ENCODE measurements at regions not wholly inside any gene's neighbourhood (a gene's known extent, or its start where the extent isn't known, plus 50 kb on each side); places are given as distances from the start of the nearest gene placed in this dataset.

GRCh38 chr12:93204896-93205295 lies 172.8 kb upstream of the NUDT4 start:
- peaks cover 3% of the 10 kb centered on the region; the same call in 1 of the 3 replicates for H3K4me1 Mint-ChIP-seq
- no peak for TF ChIP-seq CREB1 (CRISPR knock-in tag; IDR thresholded peaks at IDR 0.05; ENCODE audit: low read depth)
- no peak for TF ChIP-seq REST (IDR thresholded peaks at IDR 0.05; ENCODE audit: unreplicated experiment)
- no peak for TF ChIP-seq STAT1 (IDR thresholded peaks at IDR 0.05; ENCODE audit: unreplicated experiment)
- TF ChIP-seq CTCF (conservative IDR thresholded peaks at IDR 0.05; ENCODE audit: low read depth in 2 of 2): no peak
- no peak for TF ChIP-seq ZNF462 (CRISPR knock-in tag; IDR thresholded peaks at IDR 0.05)
- TF ChIP-seq EZH2phosphoT487 (IDR thresholded peaks at IDR 0.05; ENCODE audit: unreplicated experiment): no peak
- TF ChIP-seq EZH2 (IDR thresholded peaks at IDR 0.05; ENCODE audit: low read depth, unreplicated experiment): no peak
- no peak for TF ChIP-seq JUNB (IDR thresholded peaks at IDR 0.05; ENCODE audit: unreplicated experiment)
- TF ChIP-seq NANOG (IDR thresholded peaks at IDR 0.05; ENCODE audit: borderline replicate concordance): no peak
- no peak for TF ChIP-seq ETS1 (IDR thresholded peaks at IDR 0.05)
- no peak for TF ChIP-seq POLR2AphosphoS5 (IDR thresholded peaks at IDR 0.05; ENCODE audit: low read depth)
- no peak for TF ChIP-seq ZNF114 (CRISPR knock-in tag; IDR thresholded peaks at IDR 0.05)
- TF ChIP-seq ZNF331 (CRISPR knock-in tag; IDR thresholded peaks at IDR 0.05; ENCODE audit: low read depth): no peak

More at GRCh38 chr12:93204896-93205295, 172.8 kb upstream of the NUDT4 start:
- Histone ChIP-seq H3F3A (replicated peaks; ENCODE audit: low read depth) (no peaks in the 10 kb centered on the region), H3K4me2 (no peak overlapping the region), H3K36me3 (ENCODE audit: insufficient read depth) (no peaks in the 10 kb centered on the region), H3K4me3 (no peak overlapping the region), H3K4me1 (ENCODE audit: insufficient read depth) (no peaks in the 10 kb centered on the region), H3K27ac (ENCODE audit: low read depth) (no peak overlapping the region), H3K9me2 (ENCODE audit: insufficient read depth) (0 out of 2 replicates have a peak, but pooled peaks cover 7% of the 10 kb centered on the region), H3K27me3 (ENCODE audit: insufficient read depth) (no peaks in the 10 kb centered on the region), H3K79me2 (replicated peaks; ENCODE audit: insufficient read depth) (no peaks in the 10 kb centered on the region), H4K20me1 (replicated peaks; ENCODE audit: insufficient read depth) (no peaks in the 10 kb centered on the region), H2AFZ (no peak overlapping the region)
- H3K27ac Mint-ChIP-seq: no peak overlapping the region
- no peaks in the 10 kb centered on the region; the same call in 2 of the 3 replicates for H3K36me3 Mint-ChIP-seq (ENCODE audit: low read depth)
- ATAC-seq (no peak), DNase-seq (ENCODE audit: low spot score) (no peak)
- no peaks in the 10 kb centered on the region for H3K27me3 Mint-ChIP-seq (ENCODE audit: insufficient read depth, low read depth, poor library complexity)
- no peak overlapping the region for H3K4me3 Mint-ChIP-seq
- no peaks in the 10 kb centered on the region for H3K9me3 Mint-ChIP-seq
